HL-60 (cell line): ENCODE measurements at regions not wholly inside any gene's neighbourhood (a gene's known extent, or its start where the extent isn't known, plus 50 kb on each side); places are given as distances from the start of the nearest gene placed in this dataset.

Source experiments
- CTCF ChIP-seq: IDR thresholded peaks from one replicate; pipeline ENCODE4 v1.5.1; 2011; ENCODE audit warnings: low read length, control low read depth, inconsistent platforms; ENCODE audit not compliant: insufficient read depth
- POLR2AphosphoS5 ChIP-seq: IDR thresholded peaks from 2 replicates; pipeline ENCODE4 v1.6.1; 2012; ENCODE audit warnings: low read depth
- SPI1 ChIP-seq: IDR thresholded peaks from 2 replicates; pipeline ENCODE4 v1.6.1; 2012; ENCODE audit warnings: low read depth, mild to moderate bottlenecking, borderline replicate concordance

GRCh38 chr9:86572904-86573303, 218.7 kb upstream of the TUT7 start:
- TF ChIP-seq CTCF (no peak), POLR2AphosphoS5 (no peak), SPI1 (no peak)
